H1 (cell line): ENCODE measurements at regions not wholly inside any gene's neighbourhood (a gene's known extent, or its start where the extent isn't known, plus 50 kb on each side); places are given as distances from the start of the nearest gene placed in this dataset.

Experiments used
- ASH2L ChIP-seq: fragments of 200-600, 300-600 bp; sonication (generic); IDR thresholded peaks from one replicate; pipeline ENCODE4 v1.7.1; 2017; ENCODE audit warnings: low read length
- CHD2 ChIP-seq: IDR thresholded peaks from 2 replicates; pipeline ENCODE4 v1.6.1; 2012; ENCODE audit warnings: low read length, improper control_type of control experiment
- CHD7 ChIP-seq: fragments of 300-600 bp; sonication (generic); IDR thresholded peaks from 2 replicates; pipeline ENCODE4 v1.7.1; 2012; ENCODE audit warnings: low read length, moderate library complexity, mild to moderate bottlenecking, inconsistent platforms; ENCODE audit not compliant: insufficient replicate concordance
- CREB1 ChIP-seq: IDR thresholded peaks from 2 replicates; pipeline ENCODE4 v1.6.1; 2012; ENCODE audit warnings: inconsistent platforms
- CTBP2 ChIP-seq: IDR thresholded peaks from 2 replicates; pipeline ENCODE4 v1.7.0; 2011; ENCODE audit warnings: borderline replicate concordance, mild to moderate bottlenecking, moderate library complexity, mixed read lengths, low read length; ENCODE audit not compliant: insufficient read depth, insufficient read length
- GABPA ChIP-seq: IDR thresholded peaks from 2 replicates; pipeline ENCODE4 v1.6.1; 2011; ENCODE audit warnings: mild to moderate bottlenecking, low read length, moderate library complexity, borderline replicate concordance; ENCODE audit not compliant: insufficient read depth
- SIN3A ChIP-seq, 2 experiments: IDR thresholded peaks in 1 of 2; conservative IDR thresholded peaks in 1 of 2; 2 replicates each; pipeline ENCODE4 v1.6.1; 2011 to 2012; ENCODE audit warnings: low read length in 2 of 2, improper control_type of control experiment in 1 of 2, low read depth in 1 of 2, mild to moderate bottlenecking in 1 of 2
- SP1 ChIP-seq: IDR thresholded peaks from 2 replicates; pipeline ENCODE4 v1.6.1; 2011; ENCODE audit warnings: low read depth, low read length
- SRF ChIP-seq: IDR thresholded peaks from 2 replicates; pipeline ENCODE4 v1.6.1; 2011; ENCODE audit warnings: mild to moderate bottlenecking, low read depth, low read length, moderate library complexity
- YY1 ChIP-seq: IDR thresholded peaks from 2 replicates; pipeline ENCODE4 v1.6.1; 2011; ENCODE audit warnings: low read depth, mild to moderate bottlenecking, low read length

- TF ChIP-seq CHD7 = no peak
- no peak for TF ChIP-seq GABPA
- no peak for TF ChIP-seq YY1
- TF ChIP-seq ASH2L = no peak
- TF ChIP-seq SIN3A (conservative IDR thresholded peaks at IDR 0.05 in 1 of 2, IDR thresholded peaks at IDR 0.05 in 1 of 2; ENCODE audit: low read depth in 1 of 2, low read length in 2 of 2) = no peak
- TF ChIP-seq CREB1 = no peak
- TF ChIP-seq CHD2 = no peak
- no peak for TF ChIP-seq SP1
- no peak for TF ChIP-seq CTBP2
- TF ChIP-seq SRF = no peak
- TF ChIP-seq, all 59 proteins: peak for 0
Measured at GRCh38 chr17:63282455-63282854, 163.7 kb downstream of the CYB561 start (continued).
